ENCODE measurements at regions not wholly inside any gene's neighbourhood (a gene's known extent, or its start where the extent isn't known, plus 50 kb on each side); places are given as distances from the start of the nearest gene placed in this dataset.

GRCh38 chr5:12480487-12480886 is 576.2 kb upstream of the CTNND2 start:
- H3K27me3 Mint-ChIP-seq (ENCODE audit: unreplicated experiment): peaks cover 4% of the 10 kb centered on the region
- H3K4me1 Mint-ChIP-seq (ENCODE audit: unreplicated experiment): no peaks in the 10 kb centered on the region
- no peak overlapping the region for H3K27ac Mint-ChIP-seq (ENCODE audit: unreplicated experiment)
- no peaks in the 10 kb centered on the region for H3K36me3 Mint-ChIP-seq (ENCODE audit: unreplicated experiment)
- peaks cover 9% of the 10 kb centered on the region for H3K9me3 Mint-ChIP-seq (ENCODE audit: unreplicated experiment)
- TF ChIP-seq CTCF (IDR thresholded peaks at IDR 0.05): no peak
- DNase-seq (ENCODE audit: extremely low spot score, unreplicated experiment): no peak
- H3K4me3 Mint-ChIP-seq (ENCODE audit: unreplicated experiment): no peak overlapping the region

GRCh38 chr5:12477554-12477953 is 573.3 kb upstream of the CTNND2 start:
- DNase-seq (ENCODE audit: extremely low spot score, unreplicated experiment): no peak
- Mint-ChIP-seq H3K9me3 (ENCODE audit: unreplicated experiment) (no peaks in the 10 kb centered on the region), H3K27ac (ENCODE audit: unreplicated experiment) (no peak overlapping the region), H3K4me1 (ENCODE audit: unreplicated experiment) (no peaks in the 10 kb centered on the region), H3K4me3 (ENCODE audit: unreplicated experiment) (no peak overlapping the region), H3K36me3 (ENCODE audit: unreplicated experiment) (no peaks in the 10 kb centered on the region), H3K27me3 (ENCODE audit: unreplicated experiment) (peaks cover 4% of the 10 kb centered on the region)
- no peak for TF ChIP-seq CTCF (IDR thresholded peaks at IDR 0.05)

GRCh38 chr5:12467799-12468198 is 563.6 kb upstream of the CTNND2 start:
- Mint-ChIP-seq H3K36me3 (ENCODE audit: unreplicated experiment) (no peaks in the 10 kb centered on the region), H3K27ac (ENCODE audit: unreplicated experiment) (no peak overlapping the region), H3K4me1 (ENCODE audit: unreplicated experiment) (no peaks in the 10 kb centered on the region), H3K9me3 (ENCODE audit: unreplicated experiment) (peaks cover 28% of the 10 kb centered on the region), H3K4me3 (ENCODE audit: unreplicated experiment) (no peak overlapping the region), H3K27me3 (ENCODE audit: unreplicated experiment) (no peaks in the 10 kb centered on the region)
- DNase-seq (ENCODE audit: extremely low spot score, unreplicated experiment): no peak
- no peak for TF ChIP-seq CTCF (IDR thresholded peaks at IDR 0.05)

GRCh38 chr5:12460493-12461261 is 556.4 kb upstream of the CTNND2 start:
- Mint-ChIP-seq H3K4me1 (ENCODE audit: unreplicated experiment) (peaks cover 7% of the 10 kb centered on the region), H3K36me3 (ENCODE audit: unreplicated experiment) (no peaks in the 10 kb centered on the region), H3K4me3 (ENCODE audit: unreplicated experiment) (no peak overlapping the region), H3K27ac (ENCODE audit: unreplicated experiment) (no peak overlapping the region), H3K9me3 (ENCODE audit: unreplicated experiment) (peaks cover 18% of the 10 kb centered on the region), H3K27me3 (ENCODE audit: unreplicated experiment) (no peaks in the 10 kb centered on the region)
- TF ChIP-seq CTCF (IDR thresholded peaks at IDR 0.05): no peak
- no peak for DNase-seq (ENCODE audit: extremely low spot score, unreplicated experiment)

- Mint-ChIP-seq H3K27me3 (ENCODE audit: unreplicated experiment) (no peaks in the 10 kb centered on the region), H3K27ac (ENCODE audit: unreplicated experiment) (no peak overlapping the region), H3K4me3 (ENCODE audit: unreplicated experiment) (no peak overlapping the region), H3K36me3 (ENCODE audit: unreplicated experiment) (no peaks in the 10 kb centered on the region), H3K9me3 (ENCODE audit: unreplicated experiment) (peaks cover 18% of the 10 kb centered on the region), H3K4me1 (ENCODE audit: unreplicated experiment) (peaks cover 7% of the 10 kb centered on the region)
- no peak for TF ChIP-seq CTCF (IDR thresholded peaks at IDR 0.05)
- DNase-seq (ENCODE audit: extremely low spot score, unreplicated experiment): no peak
Measured at GRCh38 chr5:12459326-12459725, 555.1 kb upstream of the CTNND2 start.
